H1 (cell line): ENCODE measurements at regions not wholly inside any gene's neighbourhood (a gene's known extent, or its start where the extent isn't known, plus 50 kb on each side); places are given as distances from the start of the nearest gene placed in this dataset.

Experiments used
- EGR1 ChIP-seq: IDR thresholded peaks from 2 replicates; pipeline ENCODE4 v1.6.1; 2011; ENCODE audit warnings: low read depth, low read length, borderline replicate concordance
- EP300 ChIP-seq, 2 experiments: IDR thresholded peaks; 1 replicate in 1 of 2; 2 replicates in 1 of 2; pipeline ENCODE4 v1.6.1; 2011 to 2012; ENCODE audit warnings: low read depth in 2 of 2, low read length in 2 of 2, mild to moderate bottlenecking in 2 of 2, borderline replicate concordance in 1 of 2, inconsistent platforms in 1 of 2, moderate library complexity in 1 of 2
- FOSL1 ChIP-seq: IDR thresholded peaks from 2 replicates; pipeline ENCODE4 v1.6.1; 2011; ENCODE audit warnings: mild to moderate bottlenecking, low read depth, low read length, moderate library complexity; ENCODE audit not compliant: insufficient read depth
- GTF2F1 ChIP-seq: IDR thresholded peaks from 2 replicates; pipeline ENCODE4 v1.6.1; 2012; ENCODE audit warnings: low read depth, low read length, improper control_type of control experiment, borderline replicate concordance
- POLR2A ChIP-seq, 2 experiments: IDR thresholded peaks; 1 replicate in 1 of 2; 2 replicates in 1 of 2; pipeline ENCODE4 v1.6.1; 2011; ENCODE audit warnings: low read depth in 2 of 2, low read length in 2 of 2, mild to moderate bottlenecking in 2 of 2; ENCODE audit errors: control extremely low read depth in 1 of 2
- SP2 ChIP-seq: IDR thresholded peaks from 2 replicates; pipeline ENCODE4 v1.6.1; 2012; ENCODE audit warnings: mild to moderate bottlenecking, low read length, inconsistent platforms
- TCF12 ChIP-seq: IDR thresholded peaks from 2 replicates; pipeline ENCODE4 v1.6.1; 2011; ENCODE audit warnings: low read depth, mild to moderate bottlenecking, low read length
- ZNF274 ChIP-seq: IDR thresholded peaks from 2 replicates; pipeline ENCODE4 v1.7.0; 2012; ENCODE audit warnings: low read length, borderline replicate concordance; ENCODE audit errors: extremely low read depth
- TF ChIP-seq, protein P1 (sequence below), 3 experiments: IDR thresholded peaks; 1 replicate in 2 of 3; 2 replicates in 1 of 3; pipeline versions ENCODE4 v1.5.1 to v1.6.1; 2011; ENCODE audit warnings: low read length in 3 of 3, mild to moderate bottlenecking in 3 of 3, inconsistent platforms in 2 of 3, low read depth in 1 of 3, moderate library complexity in 1 of 3; ENCODE audit not compliant: insufficient read depth in 1 of 3; ENCODE audit errors: control extremely low read depth in 1 of 3
- TF ChIP-seq, protein P2 (sequence below): IDR thresholded peaks from 2 replicates; pipeline ENCODE4 v1.6.1; 2012; ENCODE audit warnings: low read length, inconsistent platforms

DNA sequence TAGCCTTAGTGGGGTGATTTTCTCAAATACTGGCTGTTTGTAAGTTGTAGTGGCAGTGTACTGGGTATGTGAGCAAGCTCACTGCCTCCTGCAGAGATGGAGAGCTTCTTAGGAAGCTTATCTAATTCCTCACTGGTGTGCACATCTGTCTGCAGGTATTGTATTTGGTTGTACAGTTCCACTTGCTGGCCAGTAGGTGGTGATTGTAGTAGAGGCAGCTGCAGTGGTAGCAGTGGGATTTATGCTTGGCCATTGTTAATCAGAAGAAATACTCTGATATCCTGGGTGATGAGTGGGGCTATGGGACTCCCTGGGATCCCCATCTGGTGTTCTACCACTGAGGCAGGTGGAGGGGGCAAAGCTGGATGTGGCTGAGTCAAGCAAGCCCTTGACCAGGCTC lies 276.1 kb upstream of the SPAG17 start:
- TF ChIP-seq FOSL1 (no peak), POLR2A (IDR thresholded peaks at IDR 0.05; ENCODE audit: control extremely low read depth in 1 of 2, low read depth in 2 of 2, low read length in 2 of 2) (no peak), ZNF274 (no peak), EGR1 (no peak), GTF2F1 (no peak), EP300 (IDR thresholded peaks at IDR 0.05; ENCODE audit: borderline replicate concordance in 1 of 2, low read depth in 2 of 2, low read length in 2 of 2) (no peak), SP2 (no peak), TCF12 (no peak)
- TF ChIP-seq, protein P1, sequence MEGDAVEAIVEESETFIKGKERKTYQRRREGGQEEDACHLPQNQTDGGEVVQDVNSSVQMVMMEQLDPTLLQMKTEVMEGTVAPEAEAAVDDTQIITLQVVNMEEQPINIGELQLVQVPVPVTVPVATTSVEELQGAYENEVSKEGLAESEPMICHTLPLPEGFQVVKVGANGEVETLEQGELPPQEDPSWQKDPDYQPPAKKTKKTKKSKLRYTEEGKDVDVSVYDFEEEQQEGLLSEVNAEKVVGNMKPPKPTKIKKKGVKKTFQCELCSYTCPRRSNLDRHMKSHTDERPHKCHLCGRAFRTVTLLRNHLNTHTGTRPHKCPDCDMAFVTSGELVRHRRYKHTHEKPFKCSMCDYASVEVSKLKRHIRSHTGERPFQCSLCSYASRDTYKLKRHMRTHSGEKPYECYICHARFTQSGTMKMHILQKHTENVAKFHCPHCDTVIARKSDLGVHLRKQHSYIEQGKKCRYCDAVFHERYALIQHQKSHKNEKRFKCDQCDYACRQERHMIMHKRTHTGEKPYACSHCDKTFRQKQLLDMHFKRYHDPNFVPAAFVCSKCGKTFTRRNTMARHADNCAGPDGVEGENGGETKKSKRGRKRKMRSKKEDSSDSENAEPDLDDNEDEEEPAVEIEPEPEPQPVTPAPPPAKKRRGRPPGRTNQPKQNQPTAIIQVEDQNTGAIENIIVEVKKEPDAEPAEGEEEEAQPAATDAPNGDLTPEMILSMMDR (IDR thresholded peaks at IDR 0.05; ENCODE audit: control extremely low read depth in 1 of 3, insufficient read depth in 1 of 3, low read depth in 1 of 3, low read length in 3 of 3), result peak in 2 of 3 experiments; percentile 29 to 49; a peak in 2 of 4 replicates
- TF ChIP-seq, protein P2, sequence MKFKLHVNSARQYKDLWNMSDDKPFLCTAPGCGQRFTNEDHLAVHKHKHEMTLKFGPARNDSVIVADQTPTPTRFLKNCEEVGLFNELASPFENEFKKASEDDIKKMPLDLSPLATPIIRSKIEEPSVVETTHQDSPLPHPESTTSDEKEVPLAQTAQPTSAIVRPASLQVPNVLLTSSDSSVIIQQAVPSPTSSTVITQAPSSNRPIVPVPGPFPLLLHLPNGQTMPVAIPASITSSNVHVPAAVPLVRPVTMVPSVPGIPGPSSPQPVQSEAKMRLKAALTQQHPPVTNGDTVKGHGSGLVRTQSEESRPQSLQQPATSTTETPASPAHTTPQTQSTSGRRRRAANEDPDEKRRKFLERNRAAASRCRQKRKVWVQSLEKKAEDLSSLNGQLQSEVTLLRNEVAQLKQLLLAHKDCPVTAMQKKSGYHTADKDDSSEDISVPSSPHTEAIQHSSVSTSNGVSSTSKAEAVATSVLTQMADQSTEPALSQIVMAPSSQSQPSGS, result no peak
